ENCODE measurements at regions not wholly inside any gene's neighbourhood (a gene's known extent, or its start where the extent isn't known, plus 50 kb on each side); places are given as distances from the start of the nearest gene placed in this dataset.

DNA sequence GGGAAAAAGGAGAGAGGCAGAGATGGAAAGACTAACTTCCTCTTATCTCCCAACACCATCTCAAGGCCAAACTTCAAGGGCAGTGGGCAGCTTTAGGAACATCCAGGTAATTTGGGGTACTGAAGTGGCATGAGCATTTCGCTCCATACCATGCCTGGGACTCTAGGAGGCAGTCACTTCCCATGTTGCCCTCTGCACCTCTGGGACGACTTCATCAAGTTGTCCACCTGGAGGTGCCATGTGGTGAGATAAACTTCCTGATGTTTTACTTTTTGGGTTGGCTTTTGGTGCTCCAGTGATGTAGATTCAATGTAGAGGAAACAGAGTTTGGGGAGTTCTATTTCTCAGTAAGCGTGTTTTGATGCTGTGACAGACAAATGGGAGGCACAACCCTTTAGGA lies 56.3 kb upstream of the UPP2 start:
- no peak for TF ChIP-seq POLR2A (IDR thresholded peaks at IDR 0.05)
- TF ChIP-seq, protein P1, sequence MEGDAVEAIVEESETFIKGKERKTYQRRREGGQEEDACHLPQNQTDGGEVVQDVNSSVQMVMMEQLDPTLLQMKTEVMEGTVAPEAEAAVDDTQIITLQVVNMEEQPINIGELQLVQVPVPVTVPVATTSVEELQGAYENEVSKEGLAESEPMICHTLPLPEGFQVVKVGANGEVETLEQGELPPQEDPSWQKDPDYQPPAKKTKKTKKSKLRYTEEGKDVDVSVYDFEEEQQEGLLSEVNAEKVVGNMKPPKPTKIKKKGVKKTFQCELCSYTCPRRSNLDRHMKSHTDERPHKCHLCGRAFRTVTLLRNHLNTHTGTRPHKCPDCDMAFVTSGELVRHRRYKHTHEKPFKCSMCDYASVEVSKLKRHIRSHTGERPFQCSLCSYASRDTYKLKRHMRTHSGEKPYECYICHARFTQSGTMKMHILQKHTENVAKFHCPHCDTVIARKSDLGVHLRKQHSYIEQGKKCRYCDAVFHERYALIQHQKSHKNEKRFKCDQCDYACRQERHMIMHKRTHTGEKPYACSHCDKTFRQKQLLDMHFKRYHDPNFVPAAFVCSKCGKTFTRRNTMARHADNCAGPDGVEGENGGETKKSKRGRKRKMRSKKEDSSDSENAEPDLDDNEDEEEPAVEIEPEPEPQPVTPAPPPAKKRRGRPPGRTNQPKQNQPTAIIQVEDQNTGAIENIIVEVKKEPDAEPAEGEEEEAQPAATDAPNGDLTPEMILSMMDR (IDR thresholded peaks at IDR 0.05) = no peak
